C4-2B (cell line): ENCODE measurements at regions not wholly inside any gene's neighbourhood (a gene's known extent, or its start where the extent isn't known, plus 50 kb on each side); places are given as distances from the start of the nearest gene placed in this dataset.
"Not testable (repeated sequence)": the region's sequence is repeated elsewhere in the genome, so short reads cannot be mapped to it uniquely, and the experiment has no call there.

ENCODE experiments used
- H3K27ac ChIP-seq: fragments of 450-650 bp; 2 replicates; pipeline ENCODE4 v1.5.1; 2017
- ZFX ChIP-seq: fragments of 450-650 bp; IDR thresholded peaks from 2 replicates; pipeline ENCODE4 v1.6.1; 2017
- TF ChIP-seq, protein P1 (sequence below): fragments of 450-650 bp; conservative IDR thresholded peaks from 2 replicates; pipeline ENCODE4 v1.5.1; 2017; ENCODE audit warnings: mild to moderate bottlenecking

GRCh38 chr3:36063992-36064391, 316.3 kb upstream of the STAC start:
- no peak for TF ChIP-seq ZFX
- TF ChIP-seq, protein P1, sequence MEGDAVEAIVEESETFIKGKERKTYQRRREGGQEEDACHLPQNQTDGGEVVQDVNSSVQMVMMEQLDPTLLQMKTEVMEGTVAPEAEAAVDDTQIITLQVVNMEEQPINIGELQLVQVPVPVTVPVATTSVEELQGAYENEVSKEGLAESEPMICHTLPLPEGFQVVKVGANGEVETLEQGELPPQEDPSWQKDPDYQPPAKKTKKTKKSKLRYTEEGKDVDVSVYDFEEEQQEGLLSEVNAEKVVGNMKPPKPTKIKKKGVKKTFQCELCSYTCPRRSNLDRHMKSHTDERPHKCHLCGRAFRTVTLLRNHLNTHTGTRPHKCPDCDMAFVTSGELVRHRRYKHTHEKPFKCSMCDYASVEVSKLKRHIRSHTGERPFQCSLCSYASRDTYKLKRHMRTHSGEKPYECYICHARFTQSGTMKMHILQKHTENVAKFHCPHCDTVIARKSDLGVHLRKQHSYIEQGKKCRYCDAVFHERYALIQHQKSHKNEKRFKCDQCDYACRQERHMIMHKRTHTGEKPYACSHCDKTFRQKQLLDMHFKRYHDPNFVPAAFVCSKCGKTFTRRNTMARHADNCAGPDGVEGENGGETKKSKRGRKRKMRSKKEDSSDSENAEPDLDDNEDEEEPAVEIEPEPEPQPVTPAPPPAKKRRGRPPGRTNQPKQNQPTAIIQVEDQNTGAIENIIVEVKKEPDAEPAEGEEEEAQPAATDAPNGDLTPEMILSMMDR = no peak
- H3K27ac ChIP-seq = no peak overlapping the region

DNA sequence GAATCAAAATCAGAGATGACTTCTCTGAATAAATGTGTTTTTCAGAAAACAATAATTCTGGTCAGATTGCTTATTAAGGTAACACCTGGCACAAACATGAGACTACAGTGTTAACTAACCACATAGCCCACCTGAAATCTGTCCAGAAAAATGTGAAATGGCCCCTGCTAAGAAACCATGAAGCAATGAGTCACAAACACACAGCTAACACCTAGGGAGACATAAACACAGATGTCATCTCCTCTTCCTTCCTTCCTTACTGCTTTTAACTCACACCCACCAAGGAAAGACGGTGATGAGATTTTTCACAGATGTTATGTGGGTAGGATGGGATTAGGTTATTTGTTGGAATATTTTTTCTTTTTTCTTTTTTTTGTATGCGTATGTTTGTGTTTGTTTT, 315.0 kb upstream of the STAC start:
- TF ChIP-seq, protein P1 = no peak
- no peak for TF ChIP-seq ZFX
- no peak overlapping the region for H3K27ac ChIP-seq

DNA sequence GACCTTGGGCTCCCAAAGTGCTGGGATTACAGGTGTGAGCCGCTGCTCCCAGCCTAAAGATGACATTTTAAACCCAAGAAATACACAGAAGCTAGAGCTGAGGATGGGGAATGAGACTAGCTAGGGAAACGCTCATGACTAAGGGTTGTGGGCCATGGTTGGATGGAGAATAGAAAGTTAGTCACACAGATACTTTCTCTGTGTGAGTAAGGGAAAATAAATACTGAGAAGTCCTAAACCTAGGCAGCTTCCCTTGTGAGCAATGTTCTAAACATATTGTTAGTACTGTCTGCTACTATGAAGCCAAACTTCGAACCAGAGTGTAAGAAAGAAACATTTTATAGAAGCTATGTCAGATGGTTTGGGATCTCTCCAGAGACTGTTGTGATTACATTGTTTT, 304.8 kb upstream of the STAC start:
- TF ChIP-seq, protein P1 = no peak
- TF ChIP-seq ZFX = no peak
- H3K27ac ChIP-seq = no peak overlapping the region

DNA sequence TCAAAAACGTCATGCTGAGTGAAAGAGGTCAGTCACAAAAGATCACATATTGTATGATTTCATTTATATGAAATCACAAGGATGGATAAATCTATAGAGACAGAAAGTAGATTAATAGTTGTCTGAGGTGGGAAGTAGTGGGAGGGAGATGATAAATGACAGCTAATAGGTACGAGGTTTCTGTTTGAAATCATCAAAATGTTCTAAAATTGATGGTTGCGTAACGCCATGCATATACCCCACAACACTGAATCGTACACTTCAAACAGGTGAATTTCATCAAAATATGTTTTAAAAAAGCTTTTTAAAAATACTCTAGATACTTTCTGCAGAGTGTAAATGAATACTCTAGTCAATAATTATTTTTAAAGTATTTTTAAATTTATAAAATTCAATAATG, 303.0 kb upstream of the STAC start:
- TF ChIP-seq, protein P1 = no peak
- TF ChIP-seq ZFX = no peak

GRCh38 chr3:36082958-36083357, 297.3 kb upstream of the STAC start:
- H3K27ac ChIP-seq = not testable (repeated sequence)

More for the DNA sequence above, 303.0 kb upstream of the STAC start:
- no peak overlapping the region for H3K27ac ChIP-seq

- TF ChIP-seq ZFX = no peak
- TF ChIP-seq, protein P1 = no peak
- H3K27ac ChIP-seq = no peak overlapping the region
Measured at GRCh38 chr3:36095238-36095637, 285.1 kb upstream of the STAC start.

DNA sequence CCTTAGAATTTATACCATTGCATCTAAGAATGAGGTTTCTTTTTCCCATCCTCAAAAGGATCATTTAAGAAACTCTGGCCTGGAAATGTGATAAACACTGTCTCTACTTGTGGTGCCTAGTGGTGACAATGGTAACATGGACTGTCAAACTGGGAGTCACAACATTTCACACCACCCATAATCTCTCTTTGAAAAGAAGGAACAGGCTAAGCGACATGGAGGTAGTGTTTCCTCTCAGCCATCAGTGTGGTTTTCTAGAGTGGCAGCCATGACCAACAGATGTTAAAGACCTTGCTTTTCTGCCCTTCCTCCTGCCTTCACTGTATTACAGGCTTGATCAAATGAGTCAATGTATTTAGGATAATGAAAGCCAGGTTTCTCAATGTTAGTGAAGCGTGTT, 283.1 kb upstream of the STAC start:
- no peak overlapping the region for H3K27ac ChIP-seq
- TF ChIP-seq, protein P1 = no peak
- TF ChIP-seq ZFX = no peak

DNA sequence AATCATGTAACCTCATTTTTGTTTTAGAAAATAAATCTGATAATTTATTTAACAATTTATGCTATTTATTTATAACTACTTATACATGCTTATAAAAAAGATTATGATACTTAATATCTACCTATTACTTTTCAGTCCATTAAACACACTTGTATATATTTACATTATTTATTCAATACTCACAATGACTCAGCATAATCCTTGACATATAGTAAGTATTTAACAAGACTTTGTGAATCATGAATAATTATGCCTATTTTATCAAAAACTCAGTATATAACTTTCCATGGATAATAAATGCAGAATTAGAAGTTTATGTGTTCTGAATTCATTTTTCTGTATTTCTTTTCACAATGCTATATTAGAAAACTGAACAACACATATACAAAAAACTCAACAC, 266.0 kb upstream of the STAC start:
- TF ChIP-seq, protein P1 = no peak
- TF ChIP-seq ZFX = no peak

More for the DNA sequence above, 266.0 kb upstream of the STAC start:
- H3K27ac ChIP-seq = no peak overlapping the region
